Hepatocyte (in vitro differentiated cells): ENCODE measurements at regions not wholly inside any gene's neighbourhood (a gene's known extent, or its start where the extent isn't known, plus 50 kb on each side); places are given as distances from the start of the nearest gene placed in this dataset.

Experiments used
- DNase-seq: peaks from one replicate; pipeline ENCODE4 v3.0.0-alpha.2; 2016; ENCODE audit warnings: low spot score
- H2AFZ ChIP-seq: fragments of 200-600 bp; sonication (generic); 2 replicates; pipeline ENCODE4 v1.6.0; 2016; ENCODE audit warnings: antibody characterized with exemption, mild to moderate bottlenecking
- H3K27ac ChIP-seq: fragments of 200-600 bp; sonication (generic); 2 replicates; pipeline ENCODE4 v1.5.1; 2016; ENCODE audit warnings: mild to moderate bottlenecking
- H3K27me3 ChIP-seq: fragments of 200-600 bp; sonication (generic); 2 replicates; pipeline ENCODE4 v1.6.1; 2016
- H3K36me3 ChIP-seq: fragments of 200-600 bp; sonication (generic); replicated peaks from 2 replicates; pipeline ENCODE4 v1.5.1; 2016; ENCODE audit warnings: low read depth; ENCODE audit not compliant: insufficient read depth
- H3K4me1 ChIP-seq: fragments of 200-600 bp; sonication (generic); 2 replicates; pipeline ENCODE4 v1.5.1; 2016; ENCODE audit warnings: mild to moderate bottlenecking, moderate library complexity; ENCODE audit not compliant: insufficient read depth
- H3K4me2 ChIP-seq: fragments of 200-600 bp; sonication (generic); 2 replicates; pipeline ENCODE4 v1.6.0; 2016
- H3K4me3 ChIP-seq: fragments of 200-600 bp; sonication (generic); 2 replicates; pipeline ENCODE4 v1.5.1; 2016; ENCODE audit warnings: mild to moderate bottlenecking
- H3K79me2 ChIP-seq: fragments of 200-600 bp; sonication (generic); 2 replicates; pipeline ENCODE4 v1.6.0; 2017; ENCODE audit warnings: mild to moderate bottlenecking
- H3K9me2 ChIP-seq: fragments of 200-600 bp; sonication (generic); replicated peaks from 2 replicates; pipeline ENCODE4 v1.6.0; 2017; ENCODE audit warnings: mild to moderate bottlenecking; ENCODE audit not compliant: insufficient read depth
- H3K9me3 ChIP-seq: fragments of 200-600 bp; sonication (generic); 2 replicates; pipeline ENCODE4 v1.5.1; 2016; ENCODE audit warnings: low read depth, mild to moderate bottlenecking
- H4K20me1 ChIP-seq: fragments of 200-600 bp; sonication (generic); 2 replicates; pipeline ENCODE4 v1.6.0; 2016; ENCODE audit warnings: mild to moderate bottlenecking; ENCODE audit not compliant: insufficient read depth, poor library complexity, severe bottlenecking
- EZH2 ChIP-seq: fragments of 200-600 bp; sonication (generic); IDR thresholded peaks from 2 replicates; pipeline ENCODE4 v1.6.1; 2016; ENCODE audit warnings: antibody characterized with exemption, mild to moderate bottlenecking, borderline replicate concordance
- EZH2phosphoT487 ChIP-seq: fragments of 200-600 bp; sonication (generic); IDR thresholded peaks from one replicate; pipeline ENCODE4 v1.6.1; 2018; ENCODE audit warnings: antibody characterized with exemption, mild to moderate bottlenecking, low read depth, moderate library complexity; ENCODE audit not compliant: unreplicated experiment, severe bottlenecking
- WGBS: methylation state at CpG from one replicate; pipeline ENCODE4 v1.1.6; 2016; ENCODE audit warnings: low lambda C conversion rate; ENCODE audit errors: missing lambda C conversion rate; 5-methylcytosine and 5-hydroxymethylcytosine counted together
- TF ChIP-seq, protein P1 (sequence below): fragments of 200-600 bp; sonication (generic); IDR thresholded peaks from 2 replicates; pipeline ENCODE4 v1.5.1; 2016; ENCODE audit warnings: antibody characterized with exemption, mild to moderate bottlenecking; ENCODE audit not compliant: poor library complexity

DNA sequence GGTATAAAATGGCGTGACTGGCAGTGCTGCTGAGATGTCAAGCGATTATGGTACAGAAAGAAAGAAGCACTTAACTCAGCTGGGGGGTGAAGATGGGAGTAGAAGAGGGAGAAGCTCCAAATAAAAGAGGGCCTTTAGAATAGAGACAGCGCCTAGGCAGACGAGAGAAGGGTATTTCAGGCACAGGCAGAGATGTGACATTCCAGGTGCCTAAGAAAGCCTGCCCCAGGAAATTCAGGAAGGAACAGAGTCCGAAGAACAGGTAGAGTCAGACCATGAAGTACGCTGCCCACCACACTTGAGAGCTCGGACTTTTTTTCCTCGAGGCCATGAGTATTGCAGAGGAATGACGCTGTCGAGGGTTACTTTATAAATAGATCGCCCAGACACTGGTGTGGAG lies 170.9 kb upstream of the ATF7IP start:
- Histone ChIP-seq H3K9me3 (no peaks in the 10 kb centered on the region), H3K4me1 (no peaks in the 10 kb centered on the region), H3K27me3 (no peaks in the 10 kb centered on the region), H2AFZ (no peak overlapping the region), H4K20me1 (no peaks in the 10 kb centered on the region), H3K9me2 (no peaks in the 10 kb centered on the region), H3K27ac (no peak overlapping the region), H3K4me3 (no peak overlapping the region), H3K4me2 (no peak overlapping the region), H3K79me2 (no peaks in the 10 kb centered on the region), H3K36me3 (no peaks in the 10 kb centered on the region)
- DNase-seq: no peak
- WGBS: 90% methylated on average over 11 of the region's 11 CpGs
- TF ChIP-seq EZH2phosphoT487: no peak
- TF ChIP-seq, protein P1, sequence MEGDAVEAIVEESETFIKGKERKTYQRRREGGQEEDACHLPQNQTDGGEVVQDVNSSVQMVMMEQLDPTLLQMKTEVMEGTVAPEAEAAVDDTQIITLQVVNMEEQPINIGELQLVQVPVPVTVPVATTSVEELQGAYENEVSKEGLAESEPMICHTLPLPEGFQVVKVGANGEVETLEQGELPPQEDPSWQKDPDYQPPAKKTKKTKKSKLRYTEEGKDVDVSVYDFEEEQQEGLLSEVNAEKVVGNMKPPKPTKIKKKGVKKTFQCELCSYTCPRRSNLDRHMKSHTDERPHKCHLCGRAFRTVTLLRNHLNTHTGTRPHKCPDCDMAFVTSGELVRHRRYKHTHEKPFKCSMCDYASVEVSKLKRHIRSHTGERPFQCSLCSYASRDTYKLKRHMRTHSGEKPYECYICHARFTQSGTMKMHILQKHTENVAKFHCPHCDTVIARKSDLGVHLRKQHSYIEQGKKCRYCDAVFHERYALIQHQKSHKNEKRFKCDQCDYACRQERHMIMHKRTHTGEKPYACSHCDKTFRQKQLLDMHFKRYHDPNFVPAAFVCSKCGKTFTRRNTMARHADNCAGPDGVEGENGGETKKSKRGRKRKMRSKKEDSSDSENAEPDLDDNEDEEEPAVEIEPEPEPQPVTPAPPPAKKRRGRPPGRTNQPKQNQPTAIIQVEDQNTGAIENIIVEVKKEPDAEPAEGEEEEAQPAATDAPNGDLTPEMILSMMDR: no peak
- no peak for TF ChIP-seq EZH2

DNA sequence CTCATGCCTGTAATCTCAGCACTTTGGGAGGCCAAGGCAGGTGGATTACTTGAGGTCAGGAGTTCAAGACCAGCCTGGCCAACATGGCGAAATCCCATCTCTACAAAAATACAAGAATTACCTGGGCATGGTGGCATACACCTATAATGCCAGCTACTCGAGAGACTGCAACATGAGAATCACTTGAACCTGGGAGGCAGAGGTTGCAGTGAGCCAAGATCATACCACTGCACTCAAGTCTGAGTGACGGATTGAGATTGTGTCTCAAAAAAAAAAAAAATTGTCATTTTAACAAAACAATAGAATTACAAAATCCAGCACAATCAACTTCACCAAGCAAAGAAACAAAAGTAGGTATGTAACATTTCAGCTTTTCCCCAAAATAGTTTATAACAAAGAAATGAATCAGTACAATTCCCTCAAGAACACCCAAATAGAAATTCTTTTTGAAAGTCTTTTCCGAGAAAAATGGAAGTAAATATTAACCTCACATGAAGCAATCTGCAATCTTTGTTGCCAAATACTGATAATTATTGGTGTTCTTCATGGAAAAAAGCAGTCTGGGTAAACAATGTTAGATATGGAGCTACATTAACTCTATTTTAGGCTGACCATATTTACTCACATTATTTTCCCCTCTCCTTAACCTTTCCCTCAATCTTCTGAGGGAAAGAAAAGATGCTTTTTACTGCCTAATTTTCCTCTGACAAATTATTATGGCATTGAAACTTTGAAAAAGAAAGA lies 165.9 kb upstream of the ATF7IP start:
- H3K9me3 ChIP-seq: no peaks in the 10 kb centered on the region
- no peaks in the 10 kb centered on the region for H3K79me2 ChIP-seq
- no peaks in the 10 kb centered on the region for H3K27me3 ChIP-seq
- H3K4me1 ChIP-seq: no peaks in the 10 kb centered on the region
- H3K9me2 ChIP-seq: no peaks in the 10 kb centered on the region
- 79% methylated on average over 4 of the region's 4 CpGs for WGBS
- H3K4me3 ChIP-seq: no peak overlapping the region
- H2AFZ ChIP-seq: no peak overlapping the region
- H3K36me3 ChIP-seq: no peaks in the 10 kb centered on the region
- H3K27ac ChIP-seq: peak overlapping the region; percentile 29
- TF ChIP-seq, protein P1: no peak
- no peak for TF ChIP-seq EZH2phosphoT487
- no peak for TF ChIP-seq EZH2
- H3K4me2 ChIP-seq: peak overlapping the region; percentile 8
- DNase-seq: no peak
- no peaks in the 10 kb centered on the region for H4K20me1 ChIP-seq

DNA sequence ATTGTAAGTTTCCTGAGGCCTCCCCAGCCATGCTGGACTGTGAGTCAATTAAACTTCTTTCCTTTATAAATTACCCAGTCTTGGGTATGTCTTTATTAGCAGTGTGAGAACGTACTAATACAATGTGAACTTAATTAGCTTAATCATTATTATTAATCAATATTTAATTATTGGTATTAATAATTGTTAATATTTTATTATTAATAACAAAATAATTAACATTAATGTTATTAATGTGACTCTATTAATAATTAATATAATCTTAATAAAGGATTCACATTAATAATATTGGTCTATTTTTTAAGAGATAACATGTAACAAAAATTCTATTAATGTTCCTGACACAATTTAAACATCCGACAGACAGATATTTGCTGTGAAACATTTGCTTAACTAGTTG lies 164.9 kb upstream of the ATF7IP start:
- Histone ChIP-seq H3K4me2 (no peak overlapping the region), H2AFZ (no peak overlapping the region), H3K27ac (no peak overlapping the region), H3K9me2 (no peaks in the 10 kb centered on the region), H3K79me2 (no peaks in the 10 kb centered on the region), H4K20me1 (no peaks in the 10 kb centered on the region), H3K4me1 (no peaks in the 10 kb centered on the region), H3K9me3 (no peaks in the 10 kb centered on the region), H3K27me3 (no peaks in the 10 kb centered on the region), H3K4me3 (no peak overlapping the region), H3K36me3 (no peaks in the 10 kb centered on the region)
- TF ChIP-seq EZH2phosphoT487: no peak
- TF ChIP-seq, protein P1: no peak
- no peak for TF ChIP-seq EZH2
- 92% methylated on average over 2 of the region's 2 CpGs for WGBS
- DNase-seq: no peak

DNA sequence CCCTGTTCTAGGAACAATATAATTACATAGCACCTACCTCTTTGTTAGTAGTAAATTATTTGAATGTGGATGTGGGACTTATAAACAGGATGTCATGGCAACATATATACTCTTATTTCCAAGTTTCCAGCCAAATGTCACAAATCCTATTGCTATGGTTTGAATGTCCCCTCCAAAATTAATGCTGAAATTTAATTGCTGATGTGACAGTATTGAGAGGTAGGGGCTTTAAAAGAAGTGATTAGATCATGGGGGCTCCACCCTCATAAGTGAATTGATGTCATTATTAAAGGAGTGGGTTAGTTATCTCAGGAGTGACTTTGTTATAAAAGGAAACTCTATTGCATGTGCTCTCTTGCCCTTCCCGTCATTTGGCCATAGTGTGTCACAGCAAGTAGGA lies 164.2 kb upstream of the ATF7IP start:
- Histone ChIP-seq H3K36me3 (no peaks in the 10 kb centered on the region), H3K9me3 (no peaks in the 10 kb centered on the region), H4K20me1 (no peaks in the 10 kb centered on the region), H3K27ac (no peak overlapping the region), H3K4me3 (no peak overlapping the region), H3K79me2 (no peaks in the 10 kb centered on the region), H3K27me3 (no peaks in the 10 kb centered on the region), H2AFZ (no peak overlapping the region), H3K9me2 (no peaks in the 10 kb centered on the region), H3K4me2 (no peak overlapping the region), H3K4me1 (no peaks in the 10 kb centered on the region)
- TF ChIP-seq, protein P1: no peak
- TF ChIP-seq EZH2phosphoT487 (no peak), EZH2 (no peak)
- no peak for DNase-seq
- WGBS: 100% methylated on average over 1 of the region's 1 CpG
